IMR-90 (cell line): ENCODE measurements at regions not wholly inside any gene's neighbourhood (a gene's known extent, or its start where the extent isn't known, plus 50 kb on each side); places are given as distances from the start of the nearest gene placed in this dataset.

Experiments
- CTCF ChIP-seq: conservative IDR thresholded peaks from 2 replicates; pipeline ENCODE4 v1.5.1; 2012; ENCODE audit warnings: mild to moderate bottlenecking, low read depth, low read length, improper control_type of control experiment
- FOS ChIP-seq: fragments of 150-350 bp; IDR thresholded peaks from 2 replicates; pipeline ENCODE4 v1.6.1; 2016; ENCODE audit warnings: low read depth, low read length
- MAFK ChIP-seq: IDR thresholded peaks from 2 replicates; pipeline ENCODE4 v1.6.1; 2012; ENCODE audit warnings: low read depth, low read length, improper control_type of control experiment
- MXI1 ChIP-seq: IDR thresholded peaks from 2 replicates; pipeline ENCODE4 v1.6.1; 2012; ENCODE audit warnings: low read depth, mild to moderate bottlenecking, low read length, moderate library complexity, borderline replicate concordance
- POLR2A ChIP-seq: IDR thresholded peaks from 2 replicates; pipeline ENCODE4 v1.6.1; 2012; ENCODE audit warnings: mild to moderate bottlenecking, low read depth, low read length
- RAD21 ChIP-seq: IDR thresholded peaks from 2 replicates; pipeline ENCODE4 v1.6.1; 2012; ENCODE audit warnings: low read length, improper control_type of control experiment

- no peak for TF ChIP-seq CTCF
- TF ChIP-seq POLR2A = no peak
- TF ChIP-seq RAD21 = no peak
- no peak for TF ChIP-seq MAFK
- TF ChIP-seq FOS = no peak
- no peak for TF ChIP-seq MXI1
Measured at GRCh38 chr13:78829821-78830220, 170.9 kb upstream of the OBI1 start.
